NCI-H446 (cell line): ENCODE measurements at regions not wholly inside any gene's neighbourhood (a gene's known extent, or its start where the extent isn't known, plus 50 kb on each side); places are given as distances from the start of the nearest gene placed in this dataset.

Experiments used
- DNase-seq, 2 experiments: peaks; one replicate each; lab custom pipeline; 2025; lab: John Stamatoyannopoulos, UW

DNA sequence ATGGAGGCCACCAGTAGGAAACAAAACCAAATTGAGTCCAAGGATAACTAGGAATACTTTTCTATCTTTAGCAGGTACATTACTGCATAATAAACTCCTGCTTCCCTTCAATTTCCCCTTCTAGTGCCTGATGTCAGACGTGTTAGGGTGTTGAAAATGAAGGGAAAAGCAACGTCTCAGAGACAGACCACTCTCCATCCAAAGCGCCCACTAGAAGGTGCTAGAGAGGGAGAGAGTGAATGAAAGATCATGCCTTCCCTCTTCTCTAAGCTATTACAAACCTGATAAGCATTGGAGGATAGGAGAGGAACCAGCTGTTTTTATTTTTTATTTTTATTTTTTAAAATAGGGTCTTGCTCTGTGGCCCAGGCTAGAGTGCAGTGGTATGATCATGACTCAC is 64.1 kb downstream of the ZNF641 start:
- no peak for DNase-seq

DNA sequence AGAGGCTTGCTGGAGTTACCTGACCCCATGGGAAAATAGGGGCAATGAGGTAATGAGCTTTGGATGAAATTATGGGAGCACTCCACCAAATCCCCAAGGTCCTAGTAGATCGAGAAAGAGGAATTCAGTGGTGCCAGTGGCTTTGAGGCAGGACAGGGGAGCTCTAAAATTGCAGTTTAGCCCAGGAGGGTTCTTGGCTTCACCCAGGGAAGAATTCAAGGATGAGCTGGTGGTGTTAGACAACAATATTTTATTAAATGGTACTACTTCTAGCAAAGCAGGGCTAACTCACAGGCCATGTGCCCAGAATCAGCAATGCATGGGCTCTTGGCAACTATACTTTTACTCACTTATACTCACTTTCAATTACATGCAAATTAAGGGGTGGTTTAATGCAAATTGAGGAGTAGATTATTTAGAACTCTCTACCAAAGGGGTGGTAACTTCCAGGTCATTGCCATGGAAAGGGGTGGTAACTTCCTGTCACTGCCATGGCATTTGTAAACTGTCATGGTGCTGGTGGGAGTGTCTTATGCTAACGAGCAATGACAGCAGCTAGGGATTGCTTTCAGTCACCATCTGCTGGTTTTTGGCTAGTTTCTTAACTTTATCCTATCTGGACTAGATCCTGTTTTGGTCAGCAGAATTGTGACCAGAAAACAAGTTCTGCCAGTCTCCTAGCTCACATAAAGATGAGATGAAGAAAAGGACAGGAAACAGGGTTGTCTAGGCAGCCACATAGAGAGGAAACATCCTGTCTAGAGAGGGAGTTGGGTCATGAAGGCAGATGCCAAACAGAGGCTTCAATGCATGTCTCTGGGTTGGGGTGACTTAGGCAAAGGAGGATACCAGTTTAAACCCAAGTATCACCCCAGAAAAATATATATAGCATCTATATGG is 64.7 kb downstream of the ZNF641 start:
- DNase-seq: peak in 1 of 2 experiments; percentile 3

DNA sequence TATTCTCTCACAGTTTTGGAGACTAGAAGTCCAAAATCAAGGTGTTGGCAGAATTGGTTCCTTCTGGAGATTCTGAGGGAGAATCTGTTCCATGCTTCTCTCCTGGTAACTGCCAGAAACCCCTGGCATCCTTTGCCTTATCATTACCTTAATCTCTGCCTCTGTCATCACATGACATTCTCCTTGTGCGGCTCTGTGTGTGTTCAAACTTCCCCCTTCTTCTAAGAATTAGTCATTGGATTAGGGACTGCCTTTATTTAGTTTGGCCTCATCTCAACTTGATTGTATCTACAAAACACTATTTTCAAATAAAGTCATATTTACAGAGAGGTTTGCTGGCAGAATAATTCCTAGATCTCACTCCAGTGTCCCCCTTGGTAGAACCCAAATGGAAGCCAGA is 68.9 kb downstream of the ZNF641 start:
- DNase-seq: no peak

- DNase-seq: no peak
Observed at GRCh38 chr12:48280572-48280971, 70.1 kb downstream of the ZNF641 start.

GRCh38 chr12:48279601-48280000 is 71.1 kb downstream of the ZNF641 start:
- DNase-seq: no peak

DNA sequence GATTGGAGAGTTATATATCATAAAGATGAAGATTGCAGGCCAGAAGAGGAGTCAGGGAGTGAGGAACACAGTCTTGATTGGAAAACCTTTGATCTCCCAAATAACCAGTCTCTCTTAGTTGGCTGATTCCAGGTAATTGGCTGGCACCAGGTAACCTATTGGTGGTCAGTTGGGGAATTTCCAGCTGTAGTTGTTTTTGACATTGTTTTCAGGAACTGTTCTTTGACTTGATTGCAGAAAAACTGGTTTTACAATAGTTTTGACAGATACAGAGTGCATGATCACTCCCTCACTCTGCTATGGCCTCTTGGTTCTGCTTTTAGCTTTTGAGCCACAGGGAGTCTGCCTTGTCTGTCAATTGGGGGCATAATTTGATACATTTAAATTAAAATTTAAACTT is 71.6 kb downstream of the ZNF641 start:
- no peak for DNase-seq

DNA sequence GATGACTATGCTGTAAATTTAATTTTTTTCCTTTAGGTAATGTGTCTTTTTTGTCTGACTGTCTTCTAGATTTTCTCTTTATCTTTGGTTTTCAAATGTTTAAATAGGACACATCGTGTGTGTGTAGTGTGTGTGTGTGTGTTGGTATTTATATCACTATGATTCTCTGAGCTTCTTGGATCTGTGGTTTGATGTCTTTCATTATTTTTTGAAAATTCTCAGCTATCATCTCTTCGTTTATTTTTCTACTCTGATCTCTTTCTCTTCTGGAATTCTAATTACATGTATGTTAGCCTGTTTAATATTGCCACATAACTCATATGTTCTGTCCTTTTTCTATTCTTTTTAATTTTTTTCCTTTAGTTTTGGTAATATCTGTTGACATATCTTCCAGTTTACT is 73.5 kb upstream of the OR10AD1 start:
- no peak for DNase-seq

GRCh38 chr12:48266826-48267225 is 63.7 kb upstream of the OR10AD1 start:
- DNase-seq: no peak

GRCh38 chr12:48265777-48266176 is 62.7 kb upstream of the OR10AD1 start:
- DNase-seq: no peak

GRCh38 chr12:48263617-48264016 is 60.5 kb upstream of the OR10AD1 start:
- no peak for DNase-seq

- DNase-seq: no peak
Observed at GRCh38 chr12:48261773-48262172, 58.7 kb upstream of the OR10AD1 start.
